HCT116 (cell line): ENCODE measurements at regions not wholly inside any gene's neighbourhood (a gene's known extent, or its start where the extent isn't known, plus 50 kb on each side); places are given as distances from the start of the nearest gene placed in this dataset.

Source experiments
- CTCF ChIP-seq, 3 experiments: fragments of 200-600 bp in 1 of 3; sonication (generic) in 1 of 3; IDR thresholded peaks in 2 of 3; conservative IDR thresholded peaks in 1 of 3; 2 replicates each; pipeline ENCODE4 v1.5.1; 2012 to 2017; ENCODE audit warnings: low read depth in 2 of 3, low read length in 2 of 3, antibody characterized with exemption in 1 of 3, borderline replicate concordance in 1 of 3, control low read depth in 1 of 3, mild to moderate bottlenecking in 1 of 3, mixed read lengths in 1 of 3, mixed run types in 1 of 3, moderate library complexity in 1 of 3; ENCODE audit not compliant: insufficient read depth in 1 of 3
- MAX ChIP-seq: IDR thresholded peaks from 2 replicates; pipeline ENCODE4 v1.6.1; 2012
- POLR2A ChIP-seq: IDR thresholded peaks from 2 replicates; pipeline ENCODE4 v1.7.0; 2011; ENCODE audit warnings: borderline replicate concordance; ENCODE audit not compliant: insufficient read depth, insufficient read length; ENCODE audit errors: extremely low read depth
- YY1 ChIP-seq: IDR thresholded peaks from 2 replicates; pipeline ENCODE4 v1.6.1; 2011; ENCODE audit warnings: low read length, low read depth, moderate library complexity, mild to moderate bottlenecking; ENCODE audit not compliant: insufficient replicate concordance; ENCODE audit errors: extremely low read depth

GRCh38 chr17:77505181-77505639, 364.4 kb downstream of the SEC14L1 start:
- TF ChIP-seq POLR2A (no peak), CTCF (IDR thresholded peaks at IDR 0.05 in 2 of 3, conservative IDR thresholded peaks at IDR 0.05 in 1 of 3; ENCODE audit: borderline replicate concordance in 1 of 3, insufficient read depth in 1 of 3, low read depth in 2 of 3, low read length in 2 of 3) (no peak), MAX (no peak), YY1 (no peak)
